T-helper 17 cell (primary cell): ENCODE measurements at regions not wholly inside any gene's neighbourhood (a gene's known extent, or its start where the extent isn't known, plus 50 kb on each side); places are given as distances from the start of the nearest gene placed in this dataset.

ENCODE experiments used
- ATAC-seq: fragments of 150-1000 bp; cut with Tn5 transposase; 2 replicates; pipeline ENCODE4 v1.10.0; 2021; ENCODE audit warnings: mild to moderate bottlenecking, moderate library complexity
- DNase-seq, 3 donors: peaks; one replicate each; pipeline versions ENCODE4 v3.0.0 to v3.0.0-alpha.2; 2020 to 2021
- H3K9me3 ChIP-seq: one replicate; pipeline ENCODE4 v1.7.0; 2013; ENCODE audit warnings: low read length, mild to moderate bottlenecking; ENCODE audit not compliant: control insufficient read depth, poor library complexity, severe bottlenecking
- H3K27ac Mint-ChIP-seq: one replicate; pipeline ENCODE4 v1.8.0; 2022; ENCODE audit warnings: mild to moderate bottlenecking, moderate library complexity, mixed read lengths
- H3K27me3 Mint-ChIP-seq: one replicate; pipeline ENCODE4 v1.8.0; 2022; ENCODE audit warnings: mixed read lengths
- H3K36me3 Mint-ChIP-seq: one replicate; pipeline ENCODE4 v1.8.0; 2022; ENCODE audit warnings: low read depth, mixed read lengths
- H3K4me1 Mint-ChIP-seq: one replicate; pipeline ENCODE4 v1.8.0; 2022; ENCODE audit warnings: mild to moderate bottlenecking, mixed read lengths
- H3K4me3 Mint-ChIP-seq: one replicate; pipeline ENCODE4 v1.8.0; 2022; ENCODE audit warnings: mild to moderate bottlenecking, moderate library complexity, mixed read lengths

GRCh38 chr2:238963161-238963970, 115.5 kb downstream of the TWIST2 start:
- ATAC-seq = no peak
- H3K27ac Mint-ChIP-seq = no peak overlapping the region
- H3K27me3 Mint-ChIP-seq = peaks cover 33% of the 10 kb centered on the region
- H3K9me3 ChIP-seq = no peaks in the 10 kb centered on the region
- H3K4me3 Mint-ChIP-seq = no peak overlapping the region
- no peak for DNase-seq
- H3K4me1 Mint-ChIP-seq = no peaks in the 10 kb centered on the region
- H3K36me3 Mint-ChIP-seq = no peaks in the 10 kb centered on the region

GRCh38 chr2:238963971-238964328, 116.1 kb downstream of the TWIST2 start:
- ATAC-seq (no peak), DNase-seq (no peak)
- H3K27me3 Mint-ChIP-seq = peaks cover 30% of the 10 kb centered on the region

DNA sequence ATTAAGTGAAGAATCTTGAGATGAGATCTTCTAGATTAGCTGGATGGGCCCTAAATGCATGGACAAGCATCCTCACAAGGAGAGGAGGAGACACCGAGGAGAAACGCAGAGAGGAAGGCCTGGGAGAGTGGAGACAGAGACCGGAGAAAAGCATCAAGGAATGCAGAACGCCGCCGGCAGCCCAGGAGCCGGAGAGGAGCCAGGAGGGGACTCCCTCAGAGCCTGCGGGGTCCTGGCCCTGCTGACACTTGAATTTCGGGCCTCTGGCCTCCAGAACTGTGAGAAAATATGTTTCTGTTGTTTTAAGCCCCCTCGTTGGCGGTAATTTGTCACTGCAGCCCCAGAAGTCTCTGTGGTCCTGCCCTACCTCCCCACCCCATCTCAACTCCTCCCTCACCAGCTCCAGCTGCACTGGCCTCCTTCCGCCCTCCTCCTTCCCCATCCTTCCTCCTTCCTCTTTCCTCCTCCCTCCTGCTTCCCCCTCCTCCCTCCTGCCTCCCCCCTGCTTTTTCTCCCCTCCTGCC, 116.7 kb downstream of the TWIST2 start:
- no peaks in the 10 kb centered on the region for H3K9me3 ChIP-seq
- H3K36me3 Mint-ChIP-seq = no peaks in the 10 kb centered on the region
- no peak overlapping the region for H3K27ac Mint-ChIP-seq
- ATAC-seq (no peak), DNase-seq (no peak)
- H3K27me3 Mint-ChIP-seq = peaks cover 30% of the 10 kb centered on the region
- no peaks in the 10 kb centered on the region for H3K4me1 Mint-ChIP-seq
- no peak overlapping the region for H3K4me3 Mint-ChIP-seq

More at GRCh38 chr2:238963971-238964328, 116.1 kb downstream of the TWIST2 start:
- Mint-ChIP-seq H3K36me3 (no peaks in the 10 kb centered on the region), H3K4me3 (no peak overlapping the region), H3K27ac (no peak overlapping the region), H3K4me1 (no peaks in the 10 kb centered on the region)
- no peaks in the 10 kb centered on the region for H3K9me3 ChIP-seq

GRCh38 chr2:238965371-238966071, 117.6 kb downstream of the TWIST2 start:
- H3K4me3 Mint-ChIP-seq = no peak overlapping the region
- peaks cover 2% of the 10 kb centered on the region for H3K36me3 Mint-ChIP-seq

DNA sequence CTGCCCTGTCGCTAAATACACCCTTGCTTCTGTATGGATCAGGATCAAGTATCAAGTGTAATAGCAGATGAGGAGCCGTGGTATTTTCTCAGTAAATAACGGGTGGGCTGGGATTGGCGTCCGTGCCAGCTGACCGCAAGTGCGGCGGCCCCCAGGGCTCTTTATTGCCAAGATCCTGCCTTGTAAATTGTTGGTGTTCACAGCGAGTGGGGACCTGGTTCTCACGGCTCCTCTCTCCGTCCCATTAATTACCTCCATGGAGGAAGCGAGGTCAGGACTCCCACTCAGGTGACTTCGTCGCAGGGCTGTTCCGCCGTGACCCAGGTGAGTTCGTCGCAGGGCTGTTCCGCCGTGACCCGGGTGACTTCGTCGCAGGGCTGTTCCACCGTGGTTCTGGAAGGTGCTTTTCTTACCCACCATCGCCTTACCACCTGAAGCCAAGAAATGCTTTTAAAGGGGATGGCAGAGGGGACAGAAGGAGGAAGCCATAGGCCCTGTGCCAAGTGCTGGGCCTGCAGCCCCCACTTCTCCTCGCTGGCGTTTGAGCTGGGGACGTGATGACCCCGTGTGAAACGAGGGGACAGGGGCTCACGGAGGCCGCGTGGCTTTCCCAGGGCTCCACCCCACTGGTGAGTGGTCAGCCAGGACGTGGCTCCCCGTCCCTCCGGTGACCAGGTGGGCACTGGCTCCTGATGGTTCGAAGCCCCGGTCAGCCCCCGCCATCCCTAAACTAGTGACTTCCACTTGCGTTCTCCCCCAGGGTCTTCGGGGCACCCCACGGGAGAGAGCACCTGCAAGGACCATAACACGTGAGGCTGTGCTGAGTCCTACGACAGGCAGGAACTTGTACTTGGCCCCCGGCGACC, 118.4 kb downstream of the TWIST2 start:
- Mint-ChIP-seq H3K27me3 (peaks cover 39% of the 10 kb centered on the region), H3K36me3 (peaks cover 2% of the 10 kb centered on the region), H3K4me1 (peaks cover 2% of the 10 kb centered on the region), H3K4me3 (no peak overlapping the region), H3K27ac (no peak overlapping the region)
- no peak for DNase-seq
- no peak for ATAC-seq
- no peaks in the 10 kb centered on the region for H3K9me3 ChIP-seq

More at GRCh38 chr2:238965371-238966071, 117.6 kb downstream of the TWIST2 start:
- peaks cover 2% of the 10 kb centered on the region for H3K4me1 Mint-ChIP-seq
- DNase-seq = no peak
- no peak for ATAC-seq
- H3K27ac Mint-ChIP-seq = no peak overlapping the region
- peaks cover 35% of the 10 kb centered on the region for H3K27me3 Mint-ChIP-seq
- no peaks in the 10 kb centered on the region for H3K9me3 ChIP-seq

DNA sequence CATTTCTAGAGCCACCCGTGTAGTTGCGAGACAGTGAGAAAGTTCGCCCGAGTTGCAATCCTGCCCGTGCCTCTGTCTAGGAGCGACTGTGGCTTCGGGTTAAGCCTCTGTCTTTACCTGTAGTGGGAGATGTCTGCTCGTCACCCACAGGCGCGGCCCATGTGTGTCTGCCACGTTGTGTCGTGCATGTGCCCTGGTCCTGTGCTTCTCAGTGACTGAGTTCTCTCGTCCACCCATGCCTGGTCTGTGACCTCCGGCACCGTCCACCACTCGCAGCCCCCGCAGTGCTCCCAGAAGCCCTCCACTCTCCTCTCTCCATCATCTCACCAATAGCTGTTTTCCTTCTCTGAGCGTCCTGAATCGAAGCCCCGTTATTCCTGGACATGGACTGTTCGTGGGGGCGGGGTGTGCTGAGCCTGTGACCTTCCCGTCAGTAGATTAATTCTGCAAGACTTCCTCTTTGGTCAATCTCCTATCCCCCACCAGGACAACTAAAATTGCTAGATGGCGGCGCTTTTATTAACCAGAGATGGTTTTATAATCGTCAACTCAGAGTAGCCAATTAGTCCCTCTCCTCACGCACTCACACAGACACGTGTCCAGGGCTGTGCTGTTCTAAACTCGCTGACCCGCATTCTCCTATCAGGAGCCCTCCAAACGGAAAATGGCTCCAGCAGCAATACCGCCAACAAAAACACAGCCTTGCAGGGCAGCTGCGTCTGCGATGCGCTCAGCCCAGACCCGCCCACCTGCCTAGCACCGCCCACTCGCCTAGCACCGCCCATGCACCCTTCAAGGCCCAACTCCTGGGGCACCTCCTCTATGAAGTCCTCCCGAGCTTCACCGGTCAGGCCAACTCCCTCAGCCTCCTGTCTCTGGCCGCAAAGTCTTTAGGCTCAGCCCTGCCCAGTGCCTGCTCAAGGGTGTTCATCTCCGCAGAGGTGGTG, 119.4 kb downstream of the TWIST2 start:
- ATAC-seq (no peak), DNase-seq (no peak)
- Mint-ChIP-seq H3K27me3 (peaks cover 42% of the 10 kb centered on the region), H3K27ac (no peak overlapping the region), H3K4me3 (no peak overlapping the region), H3K36me3 (peaks cover 2% of the 10 kb centered on the region), H3K4me1 (peaks cover 2% of the 10 kb centered on the region)
- no peaks in the 10 kb centered on the region for H3K9me3 ChIP-seq

DNA sequence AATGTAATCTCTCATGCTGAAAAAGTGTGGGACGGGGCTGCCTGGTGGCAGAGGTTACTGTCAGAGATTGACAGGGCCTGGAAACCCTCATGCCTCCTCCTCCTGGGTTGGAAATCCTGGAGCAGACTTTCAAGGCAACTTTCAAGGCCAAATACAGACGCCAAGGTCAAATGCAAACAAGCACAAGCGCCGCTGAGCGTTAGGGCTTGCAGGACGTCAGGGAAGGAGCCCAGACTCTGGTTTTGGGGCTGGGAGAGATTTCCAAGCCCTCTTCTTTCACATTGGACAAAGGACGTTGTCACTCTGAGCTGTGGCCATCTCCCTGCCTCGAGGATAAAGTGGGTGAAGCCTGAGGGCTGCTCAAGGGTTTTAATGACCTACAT, 120.1 kb downstream of the TWIST2 start:
- no peak overlapping the region for H3K27ac Mint-ChIP-seq
- ATAC-seq = no peak
- DNase-seq = no peak
- H3K4me3 Mint-ChIP-seq = no peak overlapping the region
- peaks cover 2% of the 10 kb centered on the region for H3K36me3 Mint-ChIP-seq
- H3K4me1 Mint-ChIP-seq = peaks cover 2% of the 10 kb centered on the region
- H3K27me3 Mint-ChIP-seq = peaks cover 43% of the 10 kb centered on the region
- H3K9me3 ChIP-seq = no peaks in the 10 kb centered on the region

GRCh38 chr2:238968616-238969384, 120.9 kb downstream of the TWIST2 start:
- peaks cover 2% of the 10 kb centered on the region for H3K4me1 Mint-ChIP-seq
- H3K27ac Mint-ChIP-seq = no peak overlapping the region
- H3K9me3 ChIP-seq = no peaks in the 10 kb centered on the region
- H3K4me3 Mint-ChIP-seq = no peak overlapping the region
- ATAC-seq = no peak
- peaks cover 43% of the 10 kb centered on the region for H3K27me3 Mint-ChIP-seq
- peaks cover 2% of the 10 kb centered on the region for H3K36me3 Mint-ChIP-seq
- DNase-seq = no peak

DNA sequence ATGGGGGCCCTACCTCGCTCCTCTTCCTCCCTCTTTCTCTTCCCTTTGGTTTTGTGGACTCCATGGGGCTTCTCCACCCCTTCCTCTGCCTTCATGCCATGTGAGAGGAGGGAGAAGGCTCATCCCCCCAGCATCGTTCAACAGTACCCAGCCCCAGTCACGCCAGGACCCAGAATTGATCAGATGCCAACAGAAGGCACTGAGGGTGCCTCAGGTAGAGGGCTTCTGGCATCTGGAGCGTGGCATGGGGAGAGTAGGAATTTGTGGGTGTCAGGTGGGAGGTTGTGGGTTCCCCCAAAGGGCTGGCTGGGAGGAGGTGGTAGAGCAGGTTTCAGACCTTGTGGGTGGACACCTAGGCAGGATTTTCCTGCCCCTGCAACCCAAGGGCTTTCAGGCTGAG, 122.0 kb downstream of the TWIST2 start:
- ATAC-seq = no peak
- no peak for DNase-seq
- no peaks in the 10 kb centered on the region for H3K9me3 ChIP-seq
- H3K27ac Mint-ChIP-seq = no peak overlapping the region
- peaks cover 43% of the 10 kb centered on the region for H3K27me3 Mint-ChIP-seq
- H3K4me1 Mint-ChIP-seq = peaks cover 2% of the 10 kb centered on the region
- H3K4me3 Mint-ChIP-seq = no peak overlapping the region
- H3K36me3 Mint-ChIP-seq = peaks cover 2% of the 10 kb centered on the region

- peaks cover 3% of the 10 kb centered on the region for H3K9me3 ChIP-seq
- H3K4me3 Mint-ChIP-seq = no peak overlapping the region
- DNase-seq = peak in 2 of 3 donors; percentile 16 to 46
- H3K36me3 Mint-ChIP-seq = peaks cover 2% of the 10 kb centered on the region
- ATAC-seq = peak; percentile 63
- peaks cover 43% of the 10 kb centered on the region for H3K27me3 Mint-ChIP-seq
- no peak overlapping the region for H3K27ac Mint-ChIP-seq
- H3K4me1 Mint-ChIP-seq = peaks cover 2% of the 10 kb centered on the region
Measured at GRCh38 chr2:238970553-238971081, 122.7 kb downstream of the TWIST2 start.

GRCh38 chr2:238971318-238972145, 123.6 kb downstream of the TWIST2 start:
- H3K27me3 Mint-ChIP-seq = peaks cover 43% of the 10 kb centered on the region
- peaks cover 2% of the 10 kb centered on the region for H3K36me3 Mint-ChIP-seq
- DNase-seq = no peak
- H3K27ac Mint-ChIP-seq = no peak overlapping the region
- no peak for ATAC-seq
- H3K9me3 ChIP-seq = peaks cover 3% of the 10 kb centered on the region
- peaks cover 2% of the 10 kb centered on the region for H3K4me1 Mint-ChIP-seq
- H3K4me3 Mint-ChIP-seq = no peak overlapping the region
